HepG2 (cell line): ENCODE measurements at regions not wholly inside any gene's neighbourhood (a gene's known extent, or its start where the extent isn't known, plus 50 kb on each side); places are given as distances from the start of the nearest gene placed in this dataset.

Experiments used
- ATAC-seq: fragments of 200-7000 bp; cut with Tn5 transposase; 3 replicates; pipeline ENCODE4 v1.9.1; 2020; ENCODE audit warnings: mild to moderate bottlenecking, moderate library complexity
- BruUV-seq: library from RNA; stranded (reverse); fragments of 400-500 nt; replicated peaks from 2 replicates; lab custom pipeline; 2021; lab: Mats Ljungman, UMichigan
- CTCF ChIA-PET: fragments of 300-600 bp; formaldehyde crosslinking; extraction: SDS; loops from one replicate; lab custom pipeline; 2021; ENCODE audit warnings: low total read pairs, inconsistent platforms, low intra/inter-chr PET ratio; lab: Yijun Ruan, JAX
- POLR2A ChIA-PET: fragments of 350-600 bp; sonication (Branson Sonifier 250); formaldehyde crosslinking; loops from one replicate; lab custom pipeline; 2020; ENCODE audit warnings: antibody characterized with exemption, inconsistent platforms; lab: Yijun Ruan, JAX
- DNase-seq: peaks from one replicate; pipeline ENCODE4 v3.0.0-alpha.2; 2015; ENCODE audit warnings: low spot score
- FAIRE-seq: peaks from 3 replicates; lab custom pipeline; 2011; peaks lifted over from hg19 to GRCh38; lab: Jason Lieb, UNC
- H2AFZ ChIP-seq: one replicate; pipeline ENCODE4 v1.6.1; 2011; ENCODE audit warnings: low read length, inconsistent platforms
- H3K27ac ChIP-seq: fragments of 300-600 bp; 3 replicates; pipeline ENCODE4 v1.8.0; 2011; ENCODE audit warnings: mixed run types, mild to moderate bottlenecking, mixed read lengths, low read length, inconsistent platforms; ENCODE audit not compliant: insufficient read depth; ENCODE audit errors: extremely low read length
- H3K27me3 ChIP-seq, 2 experiments: fragments of 200-600 bp in 1 of 2; 2 replicates in 1 of 2; 3 replicates in 1 of 2; pipeline versions ENCODE4 v1.6.0 to v1.8.0; 2011; ENCODE audit warnings: low read length in 2 of 2, mild to moderate bottlenecking in 2 of 2, moderate library complexity in 2 of 2, inconsistent platforms in 1 of 2; ENCODE audit not compliant: insufficient read depth in 2 of 2, control insufficient read depth in 1 of 2
- H3K36me3 ChIP-seq, 2 experiments: fragments of 200-600 bp in 1 of 2; replicated peaks in 1 of 2; 2 replicates in 1 of 2; 3 replicates in 1 of 2; pipeline versions ENCODE4 v1.5.1 to v1.8.0; 2011; ENCODE audit warnings: low read length in 2 of 2, inconsistent platforms in 1 of 2; ENCODE audit not compliant: insufficient read depth in 2 of 2, control insufficient read depth in 1 of 2
- H3K4me1 ChIP-seq: 2 replicates; pipeline ENCODE4 v1.5.1; 2012; ENCODE audit warnings: low read length, inconsistent platforms; ENCODE audit not compliant: insufficient read depth
- H3K4me2 ChIP-seq: 2 replicates; pipeline ENCODE4 v1.6.0; 2011; ENCODE audit warnings: low read depth, low read length, inconsistent platforms
- H3K4me3 ChIP-seq, 3 experiments: fragments of 200-600 bp in 1 of 3; sonication (generic), shearing (Covaris generic) in 1 of 3; replicated peaks in 1 of 3; 2 replicates each; pipeline ENCODE4 v1.5.1; 2011 to 2016; ENCODE audit warnings: low read length in 3 of 3, inconsistent platforms in 2 of 3, low read depth in 2 of 3, mild to moderate bottlenecking in 2 of 3, control low read depth in 1 of 3, mixed read lengths in 1 of 3; ENCODE audit not compliant: insufficient read depth in 1 of 3
- H3K79me2 ChIP-seq: one replicate; pipeline ENCODE4 v1.6.1; 2011; ENCODE audit warnings: low read length, inconsistent platforms; ENCODE audit not compliant: insufficient read depth
- H3K9ac ChIP-seq: 2 replicates; pipeline ENCODE4 v1.6.0; 2011; ENCODE audit warnings: mild to moderate bottlenecking, low read depth, low read length, inconsistent platforms; ENCODE audit not compliant: insufficient read depth
- H3K9me3 ChIP-seq: 2 replicates; pipeline ENCODE4 v1.5.1; 2012; ENCODE audit warnings: mild to moderate bottlenecking, low read length
- H4K20me1 ChIP-seq: 2 replicates; pipeline ENCODE4 v1.6.0; 2011; ENCODE audit warnings: inconsistent platforms, mild to moderate bottlenecking, low read length, moderate library complexity; ENCODE audit not compliant: insufficient read depth
- CEBPG ChIP-seq: IDR thresholded peaks from 2 replicates; pipeline ENCODE4 v1.6.1; 2016
- FOXO1 ChIP-seq: sonication (generic); formaldehyde crosslinking; IDR thresholded peaks from 2 replicates; pipeline ENCODE4 v1.4.0; 2020; ENCODE audit warnings: missing genetic modification reagents
- IRX3 ChIP-seq: sonication (generic); formaldehyde crosslinking; IDR thresholded peaks from 2 replicates; pipeline ENCODE4 v1.8.1; 2023; ENCODE audit warnings: mild to moderate bottlenecking, low read depth, missing genetic modification reagents, borderline replicate concordance
- ISX ChIP-seq: sonication (generic); formaldehyde crosslinking; conservative IDR thresholded peaks from 2 replicates; pipeline ENCODE4 v1.5.0; 2020; ENCODE audit warnings: missing genetic modification reagents
- KAT2B ChIP-seq: fragments of 150-350 bp; IDR thresholded peaks from 2 replicates; pipeline ENCODE4 v1.6.1; 2014; ENCODE audit warnings: low read depth, low read length, borderline replicate concordance
- NCOA5 ChIP-seq: sonication (generic); formaldehyde crosslinking; IDR thresholded peaks from 2 replicates; pipeline ENCODE4 v1.4.0; 2020; ENCODE audit warnings: missing genetic modification reagents
- NR2C2 ChIP-seq: sonication (generic); formaldehyde crosslinking; IDR thresholded peaks from 2 replicates; pipeline ENCODE4 v1.4.0; 2020; ENCODE audit warnings: missing genetic modification reagents, mild to moderate bottlenecking, moderate library complexity, borderline replicate concordance
- PAF1 ChIP-seq: IDR thresholded peaks from 2 replicates; pipeline ENCODE4 v1.6.1; 2016; ENCODE audit warnings: missing genetic modification reagents, missing compliant biosample characterization
- REST ChIP-seq, 2 experiments: IDR thresholded peaks; 2 replicates each; pipeline ENCODE4 v1.6.1; 2011 to 2012; ENCODE audit warnings: low read length in 2 of 2, borderline replicate concordance in 1 of 2, low read depth in 1 of 2, mild to moderate bottlenecking in 1 of 2, moderate library complexity in 1 of 2
- RXRB ChIP-seq: IDR thresholded peaks from 2 replicates; pipeline ENCODE4 v1.6.1; 2016; ENCODE audit warnings: borderline replicate concordance, missing genetic modification reagents, missing compliant biosample characterization
- TARDBP ChIP-seq: sonication (generic); formaldehyde crosslinking; IDR thresholded peaks from 2 replicates; pipeline ENCODE4 v1.8.0; 2022; ENCODE audit warnings: mild to moderate bottlenecking, missing genetic modification reagents
- ZBTB46 ChIP-seq: sonication (generic); formaldehyde crosslinking; IDR thresholded peaks from 2 replicates; pipeline ENCODE4 v1.4.0; 2020; ENCODE audit warnings: mild to moderate bottlenecking, missing genetic modification reagents, borderline replicate concordance
- ZNF20 ChIP-seq: sonication (generic); formaldehyde crosslinking; IDR thresholded peaks from 2 replicates; pipeline ENCODE4 v1.4.0; 2020; ENCODE audit warnings: mild to moderate bottlenecking, moderate library complexity, missing genetic modification reagents
- ZNF329 ChIP-seq: sonication (generic); formaldehyde crosslinking; IDR thresholded peaks from 2 replicates; pipeline ENCODE4 v1.9.0; 2021; ENCODE audit warnings: low read depth, mild to moderate bottlenecking, missing genetic modification reagents
- ZNF350 ChIP-seq: sonication (generic); formaldehyde crosslinking; IDR thresholded peaks from 2 replicates; pipeline ENCODE4 v1.4.0; 2020; ENCODE audit warnings: mild to moderate bottlenecking, low read depth, missing genetic modification reagents, borderline replicate concordance
- ZNF546 ChIP-seq: sonication (generic); formaldehyde crosslinking; conservative IDR thresholded peaks from 2 replicates; pipeline ENCODE4 v1.8.1; 2023; ENCODE audit warnings: mild to moderate bottlenecking, missing genetic modification reagents
- ZNF644 ChIP-seq: IDR thresholded peaks from 2 replicates; pipeline ENCODE4 v1.6.1; 2016; ENCODE audit warnings: low read depth
- WGBS: methylation state at CpG from one replicate; pipeline ENCODE4 v1.1.6; 2017; ENCODE audit warnings: low lambda C conversion rate; 5-methylcytosine and 5-hydroxymethylcytosine counted together
- in situ Hi-C: cut with HindIII; loops from 2 replicates; pipeline ENCODE4 v1.10.0; 2017; ENCODE audit warnings: low pct_unique_long_range_greater_than_20kb; ENCODE audit not compliant: extremely low pct_ligation_motif_present
- intact Hi-C: fragments of 100-400 bp; cut with micrococcal nuclease; formaldehyde crosslinking; loops from one replicate; pipeline ENCODE4 v1.10.0; 2022; ENCODE audit not compliant: unreplicated experiment

DNA sequence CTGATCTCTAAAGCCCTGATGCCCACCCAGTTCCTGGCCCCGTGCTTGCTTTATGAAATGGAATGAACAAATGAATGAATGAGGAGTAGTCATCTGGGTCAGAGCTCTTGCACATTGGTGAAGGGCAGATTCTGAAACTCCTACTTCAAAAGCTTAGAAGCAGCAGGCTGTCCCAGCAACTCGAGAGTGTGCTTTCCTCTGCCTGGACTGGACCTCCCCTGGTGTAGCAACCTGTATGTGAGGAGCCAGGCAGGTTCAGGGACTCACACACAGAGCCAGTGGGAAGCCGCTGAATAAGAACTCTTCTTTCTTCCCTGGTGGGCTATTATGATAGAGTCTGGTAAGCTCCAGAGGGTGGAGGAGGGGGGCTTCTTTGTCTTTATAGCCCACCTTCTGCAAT lies 396.4 kb downstream of the CDK5RAP2 start:
- DNase-seq: no peak
- intact Hi-C loops: no loop called here
- Histone ChIP-seq H3K9ac (no peak overlapping the region), H3K4me1 (no peaks in the 10 kb centered on the region), H3K36me3 (no peaks in the 10 kb centered on the region), H4K20me1 (no peaks in the 10 kb centered on the region), H3K27me3 (no peaks in the 10 kb centered on the region), H3K79me2 (no peaks in the 10 kb centered on the region), H3K27ac (no peak overlapping the region), H3K4me2 (no peak overlapping the region), H3K4me3 (no peak overlapping the region), H2AFZ (no peak overlapping the region), H3K9me3 (no peaks in the 10 kb centered on the region)
- WGBS: 13% methylated on average over 3 of the region's 3 CpGs
- BruUV-seq: no TSS peak
- FAIRE-seq: no peak
- in situ Hi-C loops: no loop called here
- CTCF ChIA-PET: no interaction called here
- POLR2A ChIA-PET: no interaction called here
- TF ChIP-seq ZNF546 (CRISPR knock-in tag) (no peak), IRX3 (CRISPR knock-in tag) (no peak), RXRB (CRISPR knock-in tag) (no peak), PAF1 (CRISPR knock-in tag) (no peak), CEBPG (CRISPR knock-in tag) (no peak), FOXO1 (CRISPR knock-in tag) (no peak), KAT2B (no peak), ISX (CRISPR knock-in tag) (no peak), ZNF329 (no peak)
- no peak for ATAC-seq

DNA sequence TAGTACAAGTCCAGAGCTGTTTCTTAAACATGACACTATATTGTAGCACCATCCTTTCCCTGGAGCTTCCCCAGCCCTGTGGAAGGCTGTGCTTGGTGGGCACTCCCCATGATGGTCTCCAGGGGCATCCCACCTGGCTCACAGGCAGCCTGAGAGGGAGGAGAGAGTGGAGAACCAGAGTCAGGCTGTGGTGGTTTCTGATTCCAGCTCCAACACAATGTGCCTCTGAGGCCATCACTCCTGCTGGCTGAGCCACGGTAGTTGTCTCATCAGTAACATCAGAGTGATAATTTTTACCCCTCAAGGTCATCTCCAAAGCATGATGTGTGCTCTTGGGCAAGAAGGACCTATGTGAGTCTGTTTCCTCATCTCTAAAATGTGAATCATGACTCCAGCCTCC lies 398.0 kb downstream of the CDK5RAP2 start:
- H3K27ac ChIP-seq: no peak overlapping the region
- ATAC-seq: no peak
- H3K4me1 ChIP-seq: no peaks in the 10 kb centered on the region
- H3K9ac ChIP-seq: no peak overlapping the region
- no peak overlapping the region for H3K4me2 ChIP-seq
- no peaks in the 10 kb centered on the region for H4K20me1 ChIP-seq
- CTCF ChIA-PET: no interaction called here
- no peak for FAIRE-seq
- no CpG with 5 or more reads among the region's 1 CpG for WGBS
- no peaks in the 10 kb centered on the region for H3K36me3 ChIP-seq
- in situ Hi-C loops (no loop called here), intact Hi-C loops (no loop called here)
- no peak for DNase-seq
- no peaks in the 10 kb centered on the region for H3K79me2 ChIP-seq
- no peaks in the 10 kb centered on the region for H3K9me3 ChIP-seq
- H3K27me3 ChIP-seq: no peaks in the 10 kb centered on the region
- POLR2A ChIA-PET: no interaction called here
- BruUV-seq: no TSS peak
- no peak overlapping the region for H2AFZ ChIP-seq
- H3K4me3 ChIP-seq: no peak overlapping the region
- no peak for TF ChIP-seq ZBTB46 (CRISPR knock-in tag)
- TF ChIP-seq ZNF20 (CRISPR knock-in tag): no peak
- TF ChIP-seq TARDBP (CRISPR knock-in tag): no peak
- TF ChIP-seq REST (IDR thresholded peaks at IDR 0.05; ENCODE audit: borderline replicate concordance in 1 of 2, low read depth in 1 of 2, low read length in 2 of 2): no peak
- TF ChIP-seq NR2C2: no peak
- no peak for TF ChIP-seq ZNF644 (CRISPR knock-in tag)
- TF ChIP-seq NCOA5 (CRISPR knock-in tag): no peak
- TF ChIP-seq ZNF350 (CRISPR knock-in tag): no peak
